NT2/D1 (cell line): ENCODE measurements at regions not wholly inside any gene's neighbourhood (a gene's known extent, or its start where the extent isn't known, plus 50 kb on each side); places are given as distances from the start of the nearest gene placed in this dataset.

Source experiments
- SUZ12 ChIP-seq: IDR thresholded peaks from 2 replicates; pipeline ENCODE4 v1.6.1; 2011; ENCODE audit not compliant: insufficient read length, insufficient read depth; ENCODE audit errors: extremely low read depth
- YY1 ChIP-seq: IDR thresholded peaks from 2 replicates; pipeline ENCODE4 v1.6.1; 2011; ENCODE audit not compliant: insufficient read length, insufficient read depth
- ZNF274 ChIP-seq: IDR thresholded peaks from 2 replicates; pipeline ENCODE4 v1.6.1; 2011; ENCODE audit warnings: mild to moderate bottlenecking, low read depth, low read length

DNA sequence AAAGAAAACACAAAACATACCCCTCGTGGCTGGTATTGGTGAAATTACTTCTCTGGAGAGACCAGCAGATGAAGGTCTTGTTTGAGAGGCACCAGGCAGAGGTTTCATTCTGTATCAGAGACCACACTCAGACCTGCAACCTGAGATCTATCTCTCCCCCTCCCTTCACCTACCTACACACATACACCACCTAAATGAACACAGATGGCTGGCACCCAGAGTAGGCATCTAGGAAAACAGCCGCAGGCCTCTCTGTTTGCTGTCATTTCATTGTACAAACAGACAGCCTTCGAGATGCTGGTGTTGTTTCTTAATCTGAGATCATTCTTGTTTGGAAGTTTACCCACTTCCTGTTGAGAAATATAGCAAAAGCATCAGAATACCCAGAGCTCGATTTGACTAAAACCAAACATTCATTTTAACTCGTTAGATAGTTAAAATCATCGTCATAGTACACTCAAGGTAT, 173.9 kb upstream of the SLC25A13 start:
- TF ChIP-seq ZNF274 (no peak), SUZ12 (no peak), YY1 (no peak)
